Keratinocyte (primary cell): ENCODE measurements at regions not wholly inside any gene's neighbourhood (a gene's known extent, or its start where the extent isn't known, plus 50 kb on each side); places are given as distances from the start of the nearest gene placed in this dataset.

Experiments
- DNase-seq: peaks from one replicate; pipeline ENCODE4 v3.0.0-alpha.2; 2011; ENCODE audit warnings: low read depth, missing footprints, low spot score
- FAIRE-seq: peaks from 2 replicates; lab custom pipeline; 2011; peaks lifted over from hg19 to GRCh38; lab: Jason Lieb, UNC
- H2AFZ ChIP-seq: 2 replicates; pipeline ENCODE4 v1.6.0; 2012; ENCODE audit warnings: low read length, control low read depth, inconsistent platforms; ENCODE audit not compliant: control insufficient read depth
- H3K27ac ChIP-seq: 2 replicates; pipeline ENCODE4 v1.5.1; 2011; ENCODE audit warnings: low read length; ENCODE audit not compliant: control insufficient read depth, insufficient read depth
- H3K27me3 ChIP-seq: 3 replicates; pipeline ENCODE4 v1.6.0; 2011; ENCODE audit warnings: low read length; ENCODE audit not compliant: control insufficient read depth, insufficient read depth; ENCODE audit errors: extremely low read depth
- H3K36me3 ChIP-seq, 2 experiments: 2 replicates in 1 of 2; 3 replicates in 1 of 2; pipeline ENCODE4 v1.5.1; 2011; ENCODE audit warnings: low read length in 2 of 2, mild to moderate bottlenecking in 1 of 2; ENCODE audit not compliant: control insufficient read depth in 2 of 2, insufficient read depth in 2 of 2; ENCODE audit errors: extremely low read depth in 1 of 2
- H3K4me1 ChIP-seq: 3 replicates; pipeline ENCODE4 v1.5.1; 2011; ENCODE audit warnings: low read length; ENCODE audit not compliant: control insufficient read depth, insufficient read depth; ENCODE audit errors: extremely low read depth
- H3K4me2 ChIP-seq: 3 replicates; pipeline ENCODE4 v1.6.0; 2011; ENCODE audit warnings: low read depth, low read length; ENCODE audit not compliant: control insufficient read depth, insufficient read depth; ENCODE audit errors: extremely low read depth
- H3K4me3 ChIP-seq, 3 experiments: fragments of 200-600 bp in 1 of 3; sonication (generic) in 1 of 3; 2 replicates in 2 of 3; 3 replicates in 1 of 3; pipeline ENCODE4 v1.5.1; 2011 to 2016; ENCODE audit warnings: low read length in 3 of 3, mild to moderate bottlenecking in 3 of 3, control low read depth in 2 of 3, inconsistent platforms in 1 of 3, low read depth in 1 of 3, mixed read lengths in 1 of 3, mixed run types in 1 of 3, moderate library complexity in 1 of 3; ENCODE audit not compliant: control insufficient read depth in 2 of 3, insufficient read depth in 2 of 3; ENCODE audit errors: extremely low read depth in 1 of 3
- H3K79me2 ChIP-seq: 2 replicates; pipeline ENCODE4 v1.6.0; 2012; ENCODE audit warnings: low read length; ENCODE audit not compliant: control insufficient read depth, insufficient read depth
- H3K9ac ChIP-seq: 3 replicates; pipeline ENCODE4 v1.6.0; 2011; ENCODE audit warnings: low read length; ENCODE audit not compliant: control insufficient read depth, insufficient read depth; ENCODE audit errors: extremely low read depth
- H3K9me1 ChIP-seq: 3 replicates; pipeline ENCODE4 v1.6.0; 2011; ENCODE audit warnings: low read length; ENCODE audit not compliant: control insufficient read depth, insufficient read depth; ENCODE audit errors: extremely low read depth
- H3K9me3 ChIP-seq: 2 replicates; pipeline ENCODE4 v1.5.1; 2012; ENCODE audit warnings: low read depth, low read length; ENCODE audit not compliant: control insufficient read depth
- H4K20me1 ChIP-seq: 3 replicates; pipeline ENCODE4 v1.6.0; 2011; ENCODE audit warnings: low read length; ENCODE audit not compliant: control insufficient read depth, insufficient read depth; ENCODE audit errors: extremely low read depth
- CTCF ChIP-seq, 3 experiments: IDR thresholded peaks in 1 of 3; conservative IDR thresholded peaks in 1 of 3; optimal IDR thresholded peaks in 1 of 3; 2 replicates in 2 of 3; 3 replicates in 1 of 3; pipeline versions ENCODE3 to v1.5.1; 2011; ENCODE audit warnings: low read length in 3 of 3, mild to moderate bottlenecking in 3 of 3, moderate library complexity in 2 of 3, control low read depth in 1 of 3, inconsistent platforms in 1 of 3; ENCODE audit not compliant: insufficient read depth in 2 of 3; ENCODE audit errors: extremely low read depth in 1 of 3
- EZH2 ChIP-seq: IDR thresholded peaks from one replicate; pipeline ENCODE4 v1.6.1; 2012; ENCODE audit warnings: inconsistent platforms, mild to moderate bottlenecking, low read length, moderate library complexity
- dilution Hi-C: fragments of 300-500 bp; cut with MboI; formaldehyde crosslinking; loops from one replicate; pipeline ENCODE4 v1.7.0; 2020; ENCODE audit warnings: low sequenced_read_pairs; ENCODE audit not compliant: extremely low pct_ligation_motif_present

GRCh38 chr6:148037496-148037895 lies 305.1 kb upstream of the SASH1 start:
- no peaks in the 10 kb centered on the region for H4K20me1 ChIP-seq
- TF ChIP-seq CTCF (optimal IDR thresholded peaks at IDR 0.05 in 1 of 3, IDR thresholded peaks at IDR 0.05 in 1 of 3, conservative IDR thresholded peaks at IDR 0.05 in 1 of 3; ENCODE audit: extremely low read depth in 1 of 3, insufficient read depth in 2 of 3, low read length in 3 of 3) (no peak), EZH2 (no peak)
- H3K4me2 ChIP-seq: no peak overlapping the region
- H3K9me3 ChIP-seq: no peaks in the 10 kb centered on the region
- H3K27ac ChIP-seq: no peak overlapping the region
- H2AFZ ChIP-seq: no peak overlapping the region
- no peaks in the 10 kb centered on the region for H3K79me2 ChIP-seq
- DNase-seq: no peak
- dilution Hi-C loops: no loop called here
- no peaks in the 10 kb centered on the region for H3K27me3 ChIP-seq
- no peaks in the 10 kb centered on the region for H3K4me1 ChIP-seq
- H3K9ac ChIP-seq: no peak overlapping the region
- no peak overlapping the region for H3K4me3 ChIP-seq
- no peaks in the 10 kb centered on the region for H3K36me3 ChIP-seq
- no peak for FAIRE-seq
- no peaks in the 10 kb centered on the region for H3K9me1 ChIP-seq

- no peak for FAIRE-seq
- TF ChIP-seq EZH2 (no peak), CTCF (optimal IDR thresholded peaks at IDR 0.05 in 1 of 3, IDR thresholded peaks at IDR 0.05 in 1 of 3, conservative IDR thresholded peaks at IDR 0.05 in 1 of 3; ENCODE audit: extremely low read depth in 1 of 3, insufficient read depth in 2 of 3, low read length in 3 of 3) (no peak)
- no peak overlapping the region for H3K4me3 ChIP-seq
Measured at GRCh38 chr6:148041546-148041945, 301.1 kb upstream of the SASH1 start.

More at GRCh38 chr6:148041546-148041945, 301.1 kb upstream of the SASH1 start:
- no peak for DNase-seq
- Histone ChIP-seq H3K4me2 (no peak overlapping the region), H3K27ac (no peak overlapping the region), H3K9ac (no peak overlapping the region), H3K36me3 (no peaks in the 10 kb centered on the region), H3K4me1 (no peaks in the 10 kb centered on the region), H2AFZ (no peak overlapping the region), H3K27me3 (no peaks in the 10 kb centered on the region), H3K9me3 (no peaks in the 10 kb centered on the region), H3K9me1 (no peaks in the 10 kb centered on the region), H4K20me1 (no peaks in the 10 kb centered on the region), H3K79me2 (no peaks in the 10 kb centered on the region)
- dilution Hi-C loops: no loop called here
